Daoy (cell line): ENCODE measurements at regions not wholly inside any gene's neighbourhood (a gene's known extent, or its start where the extent isn't known, plus 50 kb on each side); places are given as distances from the start of the nearest gene placed in this dataset.
"Not testable (repeated sequence)": the region's sequence is repeated elsewhere in the genome, so short reads cannot be mapped to it uniquely, and the experiment has no call there.

Experiments
- DNase-seq: peaks from one replicate; pipeline ENCODE4 v3.0.0-alpha.2; 2015; ENCODE audit warnings: low read depth

- no peak for DNase-seq
Observed at GRCh38 chr9:120338340-120338739, 241.6 kb downstream of the CDK5RAP2 start.

GRCh38 chr9:120337131-120337530 lies 242.8 kb downstream of the CDK5RAP2 start:
- no peak for DNase-seq

GRCh38 chr9:120336753-120337090 lies 243.2 kb downstream of the CDK5RAP2 start:
- DNase-seq = no peak

GRCh38 chr9:120336021-120336752 lies 243.8 kb downstream of the CDK5RAP2 start:
- no peak for DNase-seq

GRCh38 chr9:120331913-120332312 lies 248.1 kb downstream of the CDK5RAP2 start:
- no peak for DNase-seq

GRCh38 chr9:120330031-120330430 lies 249.9 kb downstream of the CDK5RAP2 start:
- no peak for DNase-seq

GRCh38 chr9:120327322-120327721 lies 252.6 kb downstream of the CDK5RAP2 start:
- no peak for DNase-seq

- DNase-seq = no peak
Observed at GRCh38 chr9:120326049-120326693, 253.8 kb downstream of the CDK5RAP2 start.

GRCh38 chr9:120324996-120325642 lies 254.8 kb downstream of the CDK5RAP2 start:
- no peak for DNase-seq

- DNase-seq = no peak
Observed at GRCh38 chr9:120324461-120324860, 255.5 kb downstream of the CDK5RAP2 start.

GRCh38 chr9:120323125-120323524 lies 256.8 kb downstream of the CDK5RAP2 start:
- no peak for DNase-seq

- no peak for DNase-seq
Observed at GRCh38 chr9:120319452-120319851, 260.5 kb downstream of the CDK5RAP2 start.

GRCh38 chr9:120315154-120315553 lies 264.8 kb downstream of the CDK5RAP2 start:
- DNase-seq = no peak

- no peak for DNase-seq
Observed at GRCh38 chr9:120312031-120312430, 267.9 kb downstream of the CDK5RAP2 start.

- no peak for DNase-seq
Observed at GRCh38 chr9:120310035-120310434, 269.9 kb downstream of the CDK5RAP2 start.

- DNase-seq = no peak
Observed at GRCh38 chr9:120308495-120308894, 271.5 kb downstream of the CDK5RAP2 start.

GRCh38 chr9:120307599-120307998 lies 272.4 kb downstream of the CDK5RAP2 start:
- DNase-seq = no peak

GRCh38 chr9:120306561-120306960 lies 273.4 kb downstream of the CDK5RAP2 start:
- no peak for DNase-seq

GRCh38 chr9:120306088-120306487 lies 273.9 kb downstream of the CDK5RAP2 start:
- no peak for DNase-seq

GRCh38 chr9:120304896-120305295 lies 275.1 kb downstream of the CDK5RAP2 start:
- not testable (repeated sequence) for DNase-seq

GRCh38 chr9:120303519-120303918 lies 276.4 kb downstream of the CDK5RAP2 start:
- no peak for DNase-seq

GRCh38 chr9:120299785-120300184 lies 280.2 kb downstream of the CDK5RAP2 start:
- no peak for DNase-seq

GRCh38 chr9:120294003-120294402 lies 286.0 kb downstream of the CDK5RAP2 start:
- no peak for DNase-seq
